H9 (cell line): ENCODE measurements at regions not wholly inside any gene's neighbourhood (a gene's known extent, or its start where the extent isn't known, plus 50 kb on each side); places are given as distances from the start of the nearest gene placed in this dataset.

Experiments used
- DNase-seq: peaks from one replicate; pipeline ENCODE4 v3.0.0-alpha.2; 2017
- H2AFZ ChIP-seq: one replicate; pipeline ENCODE4 v1.6.1; 2013; ENCODE audit warnings: mild to moderate bottlenecking, low read length, control low read depth, moderate library complexity
- H2AK5ac ChIP-seq: 2 replicates; pipeline ENCODE4 v1.6.1; 2013; ENCODE audit warnings: low read length, control low read depth, mixed read lengths; ENCODE audit not compliant: insufficient read length
- H2BK120ac ChIP-seq: one replicate; pipeline ENCODE4 v1.6.1; 2013; ENCODE audit warnings: low read depth, mild to moderate bottlenecking, low read length, control low read depth, inconsistent platforms; ENCODE audit not compliant: poor library complexity, severe bottlenecking
- H2BK12ac ChIP-seq: 2 replicates; pipeline ENCODE4 v1.6.1; 2013; ENCODE audit warnings: low read length, control low read depth, mixed read lengths, low read depth; ENCODE audit not compliant: insufficient read length
- H2BK15ac ChIP-seq: 2 replicates; pipeline ENCODE4 v1.6.1; 2013; ENCODE audit warnings: low read depth, low read length, control low read depth
- H2BK20ac ChIP-seq: one replicate; pipeline ENCODE4 v1.6.1; 2013; ENCODE audit warnings: low read depth, mild to moderate bottlenecking, low read length, control low read depth, inconsistent platforms; ENCODE audit not compliant: poor library complexity, severe bottlenecking
- H2BK5ac ChIP-seq: 2 replicates; pipeline ENCODE4 v1.6.1; 2013; ENCODE audit warnings: low read length, control low read depth, mixed read lengths; ENCODE audit not compliant: insufficient read length
- H3K14ac ChIP-seq: 2 replicates; pipeline ENCODE4 v1.6.1; 2013; ENCODE audit warnings: low read length, control low read depth; ENCODE audit not compliant: insufficient read depth
- H3K18ac ChIP-seq: 2 replicates; pipeline ENCODE4 v1.6.1; 2013; ENCODE audit warnings: low read depth, mild to moderate bottlenecking, mixed read lengths, low read length, control low read depth; ENCODE audit not compliant: insufficient read length
- H3K23ac ChIP-seq: 2 replicates; pipeline ENCODE4 v1.6.1; 2013; ENCODE audit warnings: low read length, control low read depth, mixed read lengths, low read depth; ENCODE audit not compliant: insufficient read length
- H3K23me2 ChIP-seq: 2 replicates; pipeline ENCODE4 v1.6.1; 2013; ENCODE audit warnings: low read depth, mild to moderate bottlenecking, mixed read lengths, low read length, control low read depth; ENCODE audit not compliant: insufficient read length, poor library complexity, severe bottlenecking
- H3K27ac ChIP-seq: 2 replicates; pipeline ENCODE4 v1.5.1; 2013; ENCODE audit warnings: low read length, control low read depth, mixed read lengths, low read depth; ENCODE audit not compliant: insufficient read length
- H3K27me3 ChIP-seq: 2 replicates; pipeline ENCODE4 v1.6.1; 2013; ENCODE audit warnings: low read length, control low read depth, inconsistent platforms; ENCODE audit not compliant: insufficient read depth
- H3K4ac ChIP-seq: 2 replicates; pipeline ENCODE4 v1.6.1; 2013; ENCODE audit warnings: low read depth, mild to moderate bottlenecking, control low read depth, inconsistent platforms, low read length, moderate library complexity
- H3K4me1 ChIP-seq: 2 replicates; pipeline ENCODE4 v1.6.1; 2013; ENCODE audit warnings: low read length, control low read depth, inconsistent platforms; ENCODE audit not compliant: insufficient read depth
- H3K4me2 ChIP-seq: 2 replicates; pipeline ENCODE4 v1.6.1; 2013; ENCODE audit warnings: low read length, control low read depth, mixed read lengths; ENCODE audit not compliant: insufficient read length, insufficient read depth
- H3K56ac ChIP-seq: 2 replicates; pipeline ENCODE4 v1.6.1; 2013; ENCODE audit warnings: low read depth, mild to moderate bottlenecking, mixed read lengths, low read length, control low read depth; ENCODE audit not compliant: insufficient read length
- H3K79me1 ChIP-seq: 2 replicates; pipeline ENCODE4 v1.6.1; 2013; ENCODE audit warnings: low read depth, mild to moderate bottlenecking, moderate library complexity, low read length, control low read depth, inconsistent platforms; ENCODE audit not compliant: insufficient read depth, poor library complexity, severe bottlenecking
- H3K79me2 ChIP-seq: 2 replicates; pipeline ENCODE4 v1.6.1; 2013; ENCODE audit warnings: low read length, control low read depth, inconsistent platforms; ENCODE audit not compliant: insufficient read depth
- H3K9ac ChIP-seq: 2 replicates; pipeline ENCODE4 v1.6.1; 2013; ENCODE audit warnings: low read length, control low read depth, mixed read lengths; ENCODE audit not compliant: insufficient read length; ENCODE audit errors: extremely low read depth
- H3K9me3 ChIP-seq: one replicate; pipeline ENCODE4 v1.6.1; 2013; ENCODE audit warnings: low read depth, low read length, inconsistent platforms; ENCODE audit not compliant: control insufficient read depth
- H3T11ph ChIP-seq: one replicate; pipeline ENCODE4 v1.6.1; 2013; ENCODE audit warnings: mild to moderate bottlenecking, low read length, control low read depth, inconsistent platforms
- H4K20me1 ChIP-seq: one replicate; pipeline ENCODE4 v1.6.1; 2013; ENCODE audit not compliant: control insufficient read depth, insufficient read length, insufficient read depth
- H4K5ac ChIP-seq: 2 replicates; pipeline ENCODE4 v1.6.1; 2013; ENCODE audit warnings: low read depth, mild to moderate bottlenecking, mixed read lengths, low read length, control low read depth; ENCODE audit not compliant: insufficient read length
- H4K8ac ChIP-seq: replicated peaks from 2 replicates; pipeline ENCODE4 v1.6.1; 2013; ENCODE audit warnings: low read length, control low read depth, mixed read lengths, low read depth; ENCODE audit not compliant: insufficient read length
- H4K91ac ChIP-seq: 2 replicates; pipeline ENCODE4 v1.6.1; 2013; ENCODE audit warnings: low read depth, mild to moderate bottlenecking, moderate library complexity, mixed read lengths, low read length, control low read depth; ENCODE audit not compliant: insufficient read length
- H3K27ac Mint-ChIP-seq, 3 experiments: 2 replicates in 2 of 3; 3 replicates in 1 of 3; pipeline ENCODE4 v1.8.0; 2020 to 2021; ENCODE audit warnings: mixed read lengths in 3 of 3, mild to moderate bottlenecking in 1 of 3, moderate library complexity in 1 of 3
- H3K27me3 Mint-ChIP-seq: 2 replicates; pipeline ENCODE4 v1.8.0; 2021; ENCODE audit warnings: low read depth, mild to moderate bottlenecking, moderate library complexity, mixed read lengths
- H3K36me3 Mint-ChIP-seq, 3 experiments: 2 replicates in 2 of 3; 3 replicates in 1 of 3; pipeline ENCODE4 v1.8.0; 2020 to 2021; ENCODE audit warnings: low read depth in 3 of 3, mixed read lengths in 3 of 3; ENCODE audit not compliant: insufficient read depth in 1 of 3
- H3K4me1 Mint-ChIP-seq, 2 experiments: 2 replicates each; pipeline ENCODE4 v1.8.0; 2020; ENCODE audit warnings: mixed read lengths in 2 of 2
- H3K4me3 Mint-ChIP-seq, 2 experiments: 2 replicates in 1 of 2; 3 replicates in 1 of 2; pipeline ENCODE4 v1.8.0; 2020 to 2021; ENCODE audit warnings: mild to moderate bottlenecking in 2 of 2, mixed read lengths in 2 of 2, moderate library complexity in 1 of 2
- H3K9me3 Mint-ChIP-seq, 2 experiments: 2 replicates in 1 of 2; 3 replicates in 1 of 2; pipeline ENCODE4 v1.8.0; 2020; ENCODE audit warnings: mild to moderate bottlenecking in 2 of 2, mixed read lengths in 2 of 2, moderate library complexity in 1 of 2
- CTCF ChIP-seq: fragments of 200-600 bp; sonication (generic); conservative IDR thresholded peaks from 3 replicates; pipeline ENCODE4 v1.8.0; 2021; ENCODE audit warnings: antibody characterized with exemption, mild to moderate bottlenecking
- WGBS: extraction: QIAGEN DNeasy Blood & Tissue Kit; methylation state at CpG from one replicate; pipeline ENCODE4 v1.1.7; 2013; ENCODE audit warnings: missing lambda C conversion rate, low lambda C conversion rate, mixed read lengths; ENCODE audit not compliant: insufficient read length; ENCODE audit errors: extremely low coverage; 5-methylcytosine and 5-hydroxymethylcytosine counted together

GRCh38 chr4:157587681-157588423 is 367.3 kb downstream of the GRIA2 start:
- DNase-seq = no peak
- peaks cover 0 to 4% of the 10 kb centered on the region in 2 experiments; a peak in 1 of 5 replicates for H3K9me3 Mint-ChIP-seq
- Histone ChIP-seq H2AFZ (no peak overlapping the region), H3K14ac (no peak overlapping the region), H2BK120ac (no peak overlapping the region), H3K4ac (no peak overlapping the region), H3K9ac (no peak overlapping the region), H3K27me3 (no peaks in the 10 kb centered on the region), H3K4me2 (no peak overlapping the region), H3K79me2 (no peaks in the 10 kb centered on the region), H4K20me1 (no peaks in the 10 kb centered on the region), H3T11ph (no peak overlapping the region), H2AK5ac (no peak overlapping the region), H2BK15ac (no peak overlapping the region), H3K79me1 (no peaks in the 10 kb centered on the region), H2BK20ac (no peak overlapping the region), H2BK12ac (no peak overlapping the region), H4K5ac (no peak overlapping the region), H4K8ac (no peak overlapping the region), H4K91ac (no peak overlapping the region), H3K18ac (no peak overlapping the region), H3K4me1 (no peaks in the 10 kb centered on the region), H2BK5ac (no peak overlapping the region), H3K9me3 (no peaks in the 10 kb centered on the region), H3K27ac (no peak overlapping the region), H3K23me2 (no peaks in the 10 kb centered on the region), H3K23ac (no peak overlapping the region), H3K56ac (no peak overlapping the region)
- H3K36me3 Mint-ChIP-seq = no peaks in the 10 kb centered on the region; a peak in 1 of 7 replicates
- H3K27ac Mint-ChIP-seq = no peak overlapping the region
- peaks cover 5 to 7% of the 10 kb centered on the region in 2 experiments; a peak in 3 of 4 replicates for H3K4me1 Mint-ChIP-seq
- no peak for TF ChIP-seq CTCF
- no peaks in the 10 kb centered on the region for H3K27me3 Mint-ChIP-seq
- no CpG with 5 or more reads among the region's 5 CpGs for WGBS
- H3K4me3 Mint-ChIP-seq = no peak overlapping the region
